HL-60 (cell line): ENCODE measurements at regions not wholly inside any gene's neighbourhood (a gene's known extent, or its start where the extent isn't known, plus 50 kb on each side); places are given as distances from the start of the nearest gene placed in this dataset.

Experiments
- DNase-seq, 2 experiments: peaks; one replicate each; pipeline ENCODE4 v3.0.0-alpha.2; 2010 to 2020; ENCODE audit warnings: low read depth in 1 of 2, low spot score in 1 of 2
- H3K27ac ChIP-seq: fragments of 250-450 bp; sonication (Bioruptor Pico); replicated peaks from 2 replicates; pipeline ENCODE4 v1.5.1; 2020; ENCODE audit warnings: mild to moderate bottlenecking, moderate library complexity
- H3K27me3 ChIP-seq: fragments of 250-450 bp; sonication (Bioruptor Pico); 2 replicates; pipeline ENCODE4 v1.5.1; 2021; ENCODE audit warnings: mild to moderate bottlenecking, moderate library complexity; ENCODE audit not compliant: insufficient read depth, poor library complexity, severe bottlenecking
- H3K4me3 ChIP-seq: replicated peaks from 2 replicates; pipeline ENCODE4 v1.5.1; 2011; ENCODE audit warnings: mild to moderate bottlenecking, control low read depth, low read length; ENCODE audit not compliant: insufficient read depth
- GABPA ChIP-seq: IDR thresholded peaks from 2 replicates; pipeline ENCODE4 v1.6.1; 2012; ENCODE audit warnings: low read depth
- POLR2AphosphoS5 ChIP-seq: IDR thresholded peaks from 2 replicates; pipeline ENCODE4 v1.6.1; 2012; ENCODE audit warnings: low read depth
- SPI1 ChIP-seq: IDR thresholded peaks from 2 replicates; pipeline ENCODE4 v1.6.1; 2012; ENCODE audit warnings: low read depth, mild to moderate bottlenecking, borderline replicate concordance
- TF ChIP-seq, protein P1 (sequence below): IDR thresholded peaks from 2 replicates; pipeline ENCODE4 v1.6.1; 2012; ENCODE audit warnings: low read depth; ENCODE audit not compliant: insufficient replicate concordance
- TF ChIP-seq, protein P2 (sequence below): IDR thresholded peaks from one replicate; pipeline ENCODE4 v1.5.1; 2011; ENCODE audit warnings: low read length, control low read depth, inconsistent platforms; ENCODE audit not compliant: insufficient read depth

DNA sequence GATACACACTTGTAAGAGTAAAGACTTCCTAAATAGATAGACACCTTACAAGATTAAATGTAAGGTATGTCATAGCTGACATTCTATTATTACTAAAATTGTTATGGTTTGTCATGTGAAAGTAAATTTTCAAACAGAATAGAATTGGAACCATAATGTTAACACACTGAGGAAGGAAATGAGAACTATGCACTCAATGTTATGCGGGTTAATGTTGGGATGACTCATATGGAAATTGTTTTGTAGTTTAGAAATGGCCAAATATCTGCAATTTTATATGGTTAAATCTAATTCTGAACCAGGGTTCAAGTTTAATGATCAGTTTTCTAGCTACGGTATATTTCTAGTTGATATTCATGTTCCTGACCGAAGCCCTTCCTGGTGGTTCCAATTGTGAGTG lies 214.2 kb upstream of the ADO start:
- DNase-seq = no peak
- Histone ChIP-seq H3K27ac (no peak overlapping the region), H3K4me3 (no peak overlapping the region), H3K27me3 (no peaks in the 10 kb centered on the region)
- TF ChIP-seq POLR2AphosphoS5 (no peak), GABPA (no peak), SPI1 (no peak)
- TF ChIP-seq, protein P1, sequence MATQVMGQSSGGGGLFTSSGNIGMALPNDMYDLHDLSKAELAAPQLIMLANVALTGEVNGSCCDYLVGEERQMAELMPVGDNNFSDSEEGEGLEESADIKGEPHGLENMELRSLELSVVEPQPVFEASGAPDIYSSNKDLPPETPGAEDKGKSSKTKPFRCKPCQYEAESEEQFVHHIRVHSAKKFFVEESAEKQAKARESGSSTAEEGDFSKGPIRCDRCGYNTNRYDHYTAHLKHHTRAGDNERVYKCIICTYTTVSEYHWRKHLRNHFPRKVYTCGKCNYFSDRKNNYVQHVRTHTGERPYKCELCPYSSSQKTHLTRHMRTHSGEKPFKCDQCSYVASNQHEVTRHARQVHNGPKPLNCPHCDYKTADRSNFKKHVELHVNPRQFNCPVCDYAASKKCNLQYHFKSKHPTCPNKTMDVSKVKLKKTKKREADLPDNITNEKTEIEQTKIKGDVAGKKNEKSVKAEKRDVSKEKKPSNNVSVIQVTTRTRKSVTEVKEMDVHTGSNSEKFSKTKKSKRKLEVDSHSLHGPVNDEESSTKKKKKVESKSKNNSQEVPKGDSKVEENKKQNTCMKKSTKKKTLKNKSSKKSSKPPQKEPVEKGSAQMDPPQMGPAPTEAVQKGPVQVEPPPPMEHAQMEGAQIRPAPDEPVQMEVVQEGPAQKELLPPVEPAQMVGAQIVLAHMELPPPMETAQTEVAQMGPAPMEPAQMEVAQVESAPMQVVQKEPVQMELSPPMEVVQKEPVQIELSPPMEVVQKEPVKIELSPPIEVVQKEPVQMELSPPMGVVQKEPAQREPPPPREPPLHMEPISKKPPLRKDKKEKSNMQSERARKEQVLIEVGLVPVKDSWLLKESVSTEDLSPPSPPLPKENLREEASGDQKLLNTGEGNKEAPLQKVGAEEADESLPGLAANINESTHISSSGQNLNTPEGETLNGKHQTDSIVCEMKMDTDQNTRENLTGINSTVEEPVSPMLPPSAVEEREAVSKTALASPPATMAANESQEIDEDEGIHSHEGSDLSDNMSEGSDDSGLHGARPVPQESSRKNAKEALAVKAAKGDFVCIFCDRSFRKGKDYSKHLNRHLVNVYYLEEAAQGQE = no peak
- TF ChIP-seq, protein P2, sequence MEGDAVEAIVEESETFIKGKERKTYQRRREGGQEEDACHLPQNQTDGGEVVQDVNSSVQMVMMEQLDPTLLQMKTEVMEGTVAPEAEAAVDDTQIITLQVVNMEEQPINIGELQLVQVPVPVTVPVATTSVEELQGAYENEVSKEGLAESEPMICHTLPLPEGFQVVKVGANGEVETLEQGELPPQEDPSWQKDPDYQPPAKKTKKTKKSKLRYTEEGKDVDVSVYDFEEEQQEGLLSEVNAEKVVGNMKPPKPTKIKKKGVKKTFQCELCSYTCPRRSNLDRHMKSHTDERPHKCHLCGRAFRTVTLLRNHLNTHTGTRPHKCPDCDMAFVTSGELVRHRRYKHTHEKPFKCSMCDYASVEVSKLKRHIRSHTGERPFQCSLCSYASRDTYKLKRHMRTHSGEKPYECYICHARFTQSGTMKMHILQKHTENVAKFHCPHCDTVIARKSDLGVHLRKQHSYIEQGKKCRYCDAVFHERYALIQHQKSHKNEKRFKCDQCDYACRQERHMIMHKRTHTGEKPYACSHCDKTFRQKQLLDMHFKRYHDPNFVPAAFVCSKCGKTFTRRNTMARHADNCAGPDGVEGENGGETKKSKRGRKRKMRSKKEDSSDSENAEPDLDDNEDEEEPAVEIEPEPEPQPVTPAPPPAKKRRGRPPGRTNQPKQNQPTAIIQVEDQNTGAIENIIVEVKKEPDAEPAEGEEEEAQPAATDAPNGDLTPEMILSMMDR = no peak

GRCh38 chr10:62594093-62594520 lies 210.4 kb upstream of the ADO start:
- DNase-seq = peak; percentile 42 to 63
- Histone ChIP-seq H3K27me3 (no peaks in the 10 kb centered on the region), H3K4me3 (no peak overlapping the region), H3K27ac (no peak overlapping the region)
- TF ChIP-seq, protein P2 = peak; percentile 51
- TF ChIP-seq GABPA (no peak), POLR2AphosphoS5 (no peak), SPI1 (peak; percentile 41; the same call in 1 of the 2 replicates)
- TF ChIP-seq, protein P1 = no peak

DNA sequence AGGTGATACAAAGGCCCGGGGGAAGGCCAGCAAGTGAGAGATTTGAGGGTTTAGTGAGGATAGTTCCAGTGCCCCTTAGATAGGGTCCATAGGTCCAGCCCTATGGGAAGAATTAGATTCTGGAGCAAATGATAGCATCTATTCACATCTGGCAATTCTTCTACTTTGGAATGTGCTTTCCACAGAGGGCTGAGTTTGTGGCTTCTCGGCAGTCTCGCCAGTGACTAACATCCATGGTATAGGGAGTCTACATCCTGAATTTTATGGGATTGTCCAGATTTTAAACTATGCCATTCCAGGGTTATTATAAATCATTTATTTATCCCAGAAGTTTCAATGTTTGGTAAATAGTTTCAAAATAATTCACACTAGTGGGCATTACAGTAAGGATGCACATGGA lies 207.3 kb upstream of the ADO start:
- no peak for DNase-seq

More for the DNA sequence above, 207.3 kb upstream of the ADO start:
- Histone ChIP-seq H3K27ac (no peak overlapping the region), H3K4me3 (no peak overlapping the region), H3K27me3 (no peaks in the 10 kb centered on the region)
- no peak for TF ChIP-seq POLR2AphosphoS5
- no peak for TF ChIP-seq SPI1
- TF ChIP-seq, protein P2 = no peak
- TF ChIP-seq, protein P1 = no peak
- TF ChIP-seq GABPA = no peak
